PC-3 (cell line): ENCODE measurements at regions not wholly inside any gene's neighbourhood (a gene's known extent, or its start where the extent isn't known, plus 50 kb on each side); places are given as distances from the start of the nearest gene placed in this dataset.

Experiments
- ATAC-seq: fragments of 200-7000 bp; cut with Tn5 transposase; 2 replicates; pipeline ENCODE4 v1.9.1; 2020; ENCODE audit warnings: mild to moderate bottlenecking, moderate library complexity
- BruUV-seq: library from RNA; stranded (reverse); fragments of 400-500 nt; replicated peaks from 2 replicates; lab custom pipeline; 2021; lab: Mats Ljungman, UMichigan
- CTCF ChIA-PET: fragments of 300-600 bp; sonication (Branson Sonifier 250); formaldehyde crosslinking; loops from one replicate; lab custom pipeline; 2022; ENCODE audit warnings: antibody characterized with exemption; lab: Charles Lee
- POLR2A ChIA-PET: fragments of 300-600 bp; sonication (Branson Sonifier 250); formaldehyde crosslinking; loops from one replicate; lab custom pipeline; 2022; ENCODE audit warnings: antibody characterized with exemption; ENCODE audit not compliant: unreplicated experiment; lab: Charles Lee
- DNase-seq: peaks from one replicate; pipeline ENCODE4 v3.0.0-alpha.2; 2015
- H2AFZ ChIP-seq: fragments of 300-600 bp; sonication (generic); 2 replicates; pipeline ENCODE4 v1.6.0; 2016; ENCODE audit warnings: antibody characterized with exemption, low read length
- H3F3A ChIP-seq: fragments of 300-600 bp; sonication (generic); one replicate; pipeline ENCODE4 v1.6.0; 2017; ENCODE audit warnings: antibody characterized with exemption, low read length, control low read depth, mild to moderate bottlenecking; ENCODE audit not compliant: unreplicated experiment
- H3K27ac ChIP-seq: fragments of 300-600 bp; sonication (generic); 2 replicates; pipeline ENCODE4 v1.5.1; 2016; ENCODE audit warnings: mild to moderate bottlenecking, low read length
- H3K27me3 ChIP-seq: fragments of 300-600 bp; sonication (generic); 2 replicates; pipeline ENCODE4 v1.6.1; 2016; ENCODE audit warnings: low read length, mixed read lengths
- H3K36me3 ChIP-seq: fragments of 300-600 bp; sonication (generic); 2 replicates; pipeline ENCODE4 v1.6.1; 2016; ENCODE audit warnings: low read depth, mixed run types, low read length, mixed read lengths
- H3K4me1 ChIP-seq: fragments of 300-600 bp; sonication (generic); 2 replicates; pipeline ENCODE4 v1.5.1; 2016; ENCODE audit warnings: low read length; ENCODE audit not compliant: insufficient read depth
- H3K4me2 ChIP-seq: fragments of 300-600 bp; sonication (generic); 2 replicates; pipeline ENCODE4 v1.6.0; 2016; ENCODE audit warnings: low read length
- H3K4me3 ChIP-seq: fragments of 300-600 bp; sonication (generic); 2 replicates; pipeline ENCODE4 v1.5.1; 2016; ENCODE audit warnings: mild to moderate bottlenecking, low read length, mixed read lengths
- H3K79me2 ChIP-seq: fragments of 300-600 bp; sonication (generic); 2 replicates; pipeline ENCODE4 v1.6.1; 2017; ENCODE audit warnings: low read length, mixed read lengths
- H3K9ac ChIP-seq: fragments of 300-600 bp; sonication (generic); 2 replicates; pipeline ENCODE4 v1.6.0; 2016; ENCODE audit warnings: mild to moderate bottlenecking, low read length
- H3K9me2 ChIP-seq: fragments of 300-600 bp; sonication (generic); replicated peaks from 2 replicates; pipeline ENCODE4 v1.6.1; 2016; ENCODE audit warnings: mixed run types, low read length, mixed read lengths
- H3K9me3 ChIP-seq: fragments of 300-600 bp; sonication (generic); 2 replicates; pipeline ENCODE4 v1.6.1; 2016; ENCODE audit warnings: low read length, mixed read lengths
- H4K20me1 ChIP-seq: fragments of 300-600 bp; sonication (generic); 2 replicates; pipeline ENCODE4 v1.6.1; 2016; ENCODE audit warnings: low read length, mixed read lengths
- EZH2 ChIP-seq: fragments of 300-600 bp; sonication (generic); IDR thresholded peaks from one replicate; pipeline ENCODE4 v1.6.1; 2017; ENCODE audit warnings: antibody characterized with exemption, mild to moderate bottlenecking, low read length; ENCODE audit not compliant: unreplicated experiment
- EZH2phosphoT487 ChIP-seq: fragments of 300-600 bp; sonication (generic); IDR thresholded peaks from 2 replicates; pipeline ENCODE4 v1.6.1; 2018; ENCODE audit warnings: mild to moderate bottlenecking, antibody characterized with exemption, low read length, borderline replicate concordance
- intact Hi-C: fragments of 100-400 bp; cut with micrococcal nuclease; formaldehyde crosslinking; loops from 2 replicates; pipeline ENCODE4 v1.9.0; 2023
- TF ChIP-seq, protein P1 (sequence below): fragments of 300-600 bp; sonication (generic); conservative IDR thresholded peaks from 2 replicates; pipeline ENCODE4 v1.5.1; 2017; ENCODE audit warnings: antibody characterized with exemption, low read depth, mild to moderate bottlenecking, low read length

DNA sequence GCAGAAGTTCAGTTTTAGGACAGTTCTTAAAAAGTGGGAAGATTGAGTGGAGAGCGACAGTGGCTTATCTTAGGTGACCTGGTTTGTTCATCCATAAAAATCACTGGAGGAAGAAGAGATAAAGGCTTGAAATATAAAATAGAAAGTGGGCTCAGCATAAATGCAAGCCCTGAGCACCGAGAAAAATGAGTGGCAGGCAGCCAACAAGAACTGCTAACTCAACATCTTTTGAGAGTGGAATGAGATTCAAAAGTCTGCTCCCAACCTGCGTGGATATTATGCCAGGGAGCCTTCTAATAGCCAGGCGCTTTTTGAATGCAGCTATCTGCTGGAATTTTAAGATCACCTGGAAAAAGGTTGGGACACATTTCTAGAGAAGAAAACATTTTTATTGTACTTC lies 666.5 kb downstream of the FLRT2 start:
- Histone ChIP-seq H3K4me2 (no peak overlapping the region), H3F3A (no peaks in the 10 kb centered on the region), H3K27ac (no peak overlapping the region), H3K27me3 (no peaks in the 10 kb centered on the region), H3K4me1 (no peaks in the 10 kb centered on the region), H3K79me2 (no peaks in the 10 kb centered on the region), H3K4me3 (no peak overlapping the region), H4K20me1 (no peaks in the 10 kb centered on the region), H3K36me3 (no peaks in the 10 kb centered on the region), H3K9me2 (no peaks in the 10 kb centered on the region), H3K9me3 (0 out of 2 replicates have a peak, but pooled peaks cover 6% of the 10 kb centered on the region), H3K9ac (no peak overlapping the region), H2AFZ (no peak overlapping the region)
- ChIA-PET POLR2A (no interaction called here), CTCF (no interaction called here)
- no peak for DNase-seq
- ATAC-seq = no peak
- TF ChIP-seq EZH2 (no peak), EZH2phosphoT487 (no peak)
- TF ChIP-seq, protein P1, sequence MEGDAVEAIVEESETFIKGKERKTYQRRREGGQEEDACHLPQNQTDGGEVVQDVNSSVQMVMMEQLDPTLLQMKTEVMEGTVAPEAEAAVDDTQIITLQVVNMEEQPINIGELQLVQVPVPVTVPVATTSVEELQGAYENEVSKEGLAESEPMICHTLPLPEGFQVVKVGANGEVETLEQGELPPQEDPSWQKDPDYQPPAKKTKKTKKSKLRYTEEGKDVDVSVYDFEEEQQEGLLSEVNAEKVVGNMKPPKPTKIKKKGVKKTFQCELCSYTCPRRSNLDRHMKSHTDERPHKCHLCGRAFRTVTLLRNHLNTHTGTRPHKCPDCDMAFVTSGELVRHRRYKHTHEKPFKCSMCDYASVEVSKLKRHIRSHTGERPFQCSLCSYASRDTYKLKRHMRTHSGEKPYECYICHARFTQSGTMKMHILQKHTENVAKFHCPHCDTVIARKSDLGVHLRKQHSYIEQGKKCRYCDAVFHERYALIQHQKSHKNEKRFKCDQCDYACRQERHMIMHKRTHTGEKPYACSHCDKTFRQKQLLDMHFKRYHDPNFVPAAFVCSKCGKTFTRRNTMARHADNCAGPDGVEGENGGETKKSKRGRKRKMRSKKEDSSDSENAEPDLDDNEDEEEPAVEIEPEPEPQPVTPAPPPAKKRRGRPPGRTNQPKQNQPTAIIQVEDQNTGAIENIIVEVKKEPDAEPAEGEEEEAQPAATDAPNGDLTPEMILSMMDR = no peak
- intact Hi-C loops = no loop called here
- BruUV-seq = no TSS peak

DNA sequence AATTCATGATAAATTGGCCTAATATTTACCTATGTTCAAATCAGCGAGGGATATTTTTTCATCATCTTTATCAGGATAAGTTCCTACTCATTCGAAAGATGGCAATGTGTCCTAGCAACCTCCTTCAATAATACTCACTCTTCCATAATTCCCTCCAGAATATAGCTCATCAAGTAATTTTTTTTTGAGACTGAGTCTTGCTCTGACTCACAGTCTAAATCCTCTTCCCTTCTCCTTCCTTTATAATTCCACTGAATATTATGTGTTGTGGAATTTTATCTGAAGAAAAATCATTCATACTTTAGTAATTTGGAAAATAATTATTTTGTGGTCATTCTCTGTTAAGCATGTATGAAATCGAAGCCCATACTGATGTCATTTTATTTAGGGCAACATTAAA lies 663.8 kb downstream of the FLRT2 start:
- no peak for ATAC-seq
- no peak overlapping the region for H3K27ac ChIP-seq
- CTCF ChIA-PET = no interaction called here
- BruUV-seq = no TSS peak
- DNase-seq = no peak
- no peak overlapping the region for H3K9ac ChIP-seq
- H2AFZ ChIP-seq = no peak overlapping the region
- H3K4me3 ChIP-seq = no peak overlapping the region
- TF ChIP-seq, protein P1 = no peak
- TF ChIP-seq EZH2phosphoT487 (no peak), EZH2 (no peak)
- H4K20me1 ChIP-seq = no peaks in the 10 kb centered on the region
- POLR2A ChIA-PET = no interaction called here
- no peaks in the 10 kb centered on the region for H3K9me2 ChIP-seq
- H3K79me2 ChIP-seq = no peaks in the 10 kb centered on the region
- H3K9me3 ChIP-seq = peaks cover 6% of the 10 kb centered on the region; the same call in 1 of the 2 replicates
- intact Hi-C loops = no loop called here
- no peaks in the 10 kb centered on the region for H3K27me3 ChIP-seq
- no peaks in the 10 kb centered on the region for H3K4me1 ChIP-seq
- H3K4me2 ChIP-seq = no peak overlapping the region
- H3F3A ChIP-seq = no peaks in the 10 kb centered on the region
- H3K36me3 ChIP-seq = no peaks in the 10 kb centered on the region

DNA sequence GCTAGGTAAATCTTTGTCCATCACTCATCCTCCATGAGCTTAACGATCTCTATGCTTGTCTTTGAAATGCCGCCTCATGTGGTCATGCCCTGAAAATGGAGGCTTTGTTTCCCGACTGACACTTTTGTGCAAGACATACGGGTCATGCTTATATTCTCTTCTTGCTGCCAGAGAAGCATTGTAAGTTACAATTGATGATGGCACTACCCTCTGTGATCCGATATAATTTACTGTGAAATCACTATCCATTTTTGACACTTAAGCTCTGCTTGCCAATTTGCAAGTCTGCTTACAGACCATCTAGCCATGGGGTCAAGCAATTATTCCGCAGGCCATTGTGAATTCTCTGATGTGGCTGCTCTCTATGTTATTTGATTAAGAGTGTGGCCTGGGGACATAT lies 650.0 kb downstream of the FLRT2 start:
- ATAC-seq = no peak

More for the DNA sequence above, 650.0 kb downstream of the FLRT2 start:
- Histone ChIP-seq H4K20me1 (no peaks in the 10 kb centered on the region), H3K4me2 (no peak overlapping the region), H3K9ac (no peak overlapping the region), H3K4me1 (no peaks in the 10 kb centered on the region), H3K9me3 (no peaks in the 10 kb centered on the region), H3K27ac (no peak overlapping the region), H3K9me2 (no peaks in the 10 kb centered on the region), H2AFZ (no peak overlapping the region), H3K79me2 (no peaks in the 10 kb centered on the region), H3K4me3 (no peak overlapping the region), H3K27me3 (no peaks in the 10 kb centered on the region), H3F3A (no peaks in the 10 kb centered on the region), H3K36me3 (no peaks in the 10 kb centered on the region)
- no peak for DNase-seq
- BruUV-seq = no TSS peak
- TF ChIP-seq, protein P1 = no peak
- TF ChIP-seq EZH2 (no peak), EZH2phosphoT487 (no peak)
- ChIA-PET POLR2A (no interaction called here), CTCF (no interaction called here)
- intact Hi-C loops = no loop called here
